SU-DHL-6 (cell line): ENCODE measurements at regions not wholly inside any gene's neighbourhood (a gene's known extent, or its start where the extent isn't known, plus 50 kb on each side); places are given as distances from the start of the nearest gene placed in this dataset.

Experiments used
- EZH2phosphoT487 ChIP-seq: fragments of 200-600 bp; sonication (generic), shearing (Covaris generic); conservative IDR thresholded peaks from 2 replicates; pipeline ENCODE4 v1.6.1; 2018; ENCODE audit warnings: mild to moderate bottlenecking, antibody characterized with exemption, low read length, moderate library complexity, mixed read lengths
- TF ChIP-seq, protein P1 (sequence below): fragments of 200-600 bp; sonication (generic); IDR thresholded peaks from one replicate; pipeline ENCODE4 v1.5.1; 2017; ENCODE audit warnings: antibody characterized with exemption, mild to moderate bottlenecking, low read length, moderate library complexity; ENCODE audit not compliant: insufficient read depth, poor library complexity, severe bottlenecking

DNA sequence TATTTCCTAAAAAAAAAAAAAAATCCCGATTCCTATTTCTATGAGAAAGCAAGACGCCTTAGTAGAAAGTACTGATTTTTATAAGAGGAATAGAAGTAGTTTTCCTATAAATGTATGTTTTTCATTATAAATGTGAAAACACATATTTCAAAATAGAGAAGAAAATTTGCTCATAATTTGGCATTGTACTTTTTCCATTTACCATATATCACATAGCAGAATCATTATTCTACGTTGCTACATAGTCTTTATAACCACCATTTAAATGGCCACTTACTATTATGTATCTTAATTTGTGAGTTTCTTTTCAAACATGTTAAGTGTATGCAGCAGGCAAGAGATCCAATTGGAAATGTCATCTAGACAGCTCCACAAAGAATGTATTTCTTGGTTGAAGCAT is 99.0 kb downstream of the CCDC34 start:
- TF ChIP-seq, protein P1, sequence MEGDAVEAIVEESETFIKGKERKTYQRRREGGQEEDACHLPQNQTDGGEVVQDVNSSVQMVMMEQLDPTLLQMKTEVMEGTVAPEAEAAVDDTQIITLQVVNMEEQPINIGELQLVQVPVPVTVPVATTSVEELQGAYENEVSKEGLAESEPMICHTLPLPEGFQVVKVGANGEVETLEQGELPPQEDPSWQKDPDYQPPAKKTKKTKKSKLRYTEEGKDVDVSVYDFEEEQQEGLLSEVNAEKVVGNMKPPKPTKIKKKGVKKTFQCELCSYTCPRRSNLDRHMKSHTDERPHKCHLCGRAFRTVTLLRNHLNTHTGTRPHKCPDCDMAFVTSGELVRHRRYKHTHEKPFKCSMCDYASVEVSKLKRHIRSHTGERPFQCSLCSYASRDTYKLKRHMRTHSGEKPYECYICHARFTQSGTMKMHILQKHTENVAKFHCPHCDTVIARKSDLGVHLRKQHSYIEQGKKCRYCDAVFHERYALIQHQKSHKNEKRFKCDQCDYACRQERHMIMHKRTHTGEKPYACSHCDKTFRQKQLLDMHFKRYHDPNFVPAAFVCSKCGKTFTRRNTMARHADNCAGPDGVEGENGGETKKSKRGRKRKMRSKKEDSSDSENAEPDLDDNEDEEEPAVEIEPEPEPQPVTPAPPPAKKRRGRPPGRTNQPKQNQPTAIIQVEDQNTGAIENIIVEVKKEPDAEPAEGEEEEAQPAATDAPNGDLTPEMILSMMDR = no peak
- no peak for TF ChIP-seq EZH2phosphoT487
